ENCODE measurements at regions not wholly inside any gene's neighbourhood (a gene's known extent, or its start where the extent isn't known, plus 50 kb on each side); places are given as distances from the start of the nearest gene placed in this dataset.

DNA sequence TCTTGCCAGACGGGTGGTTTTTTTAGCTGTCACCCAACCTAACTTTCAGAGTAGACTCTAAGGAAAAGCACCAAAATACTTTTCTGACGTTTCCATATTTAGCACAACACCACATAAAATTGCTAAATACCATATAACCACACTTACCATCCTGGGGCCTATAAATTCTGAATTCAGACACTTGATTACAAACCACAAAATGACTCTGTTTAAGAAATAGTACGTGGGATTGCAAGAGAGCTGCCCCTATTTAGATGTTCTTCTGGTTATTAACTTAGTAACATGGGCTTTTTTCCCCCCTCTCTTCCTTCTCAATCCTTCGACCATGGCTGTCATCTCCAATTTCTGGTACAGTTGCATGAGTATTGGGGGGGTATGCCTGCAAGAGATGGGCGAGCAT is 287.7 kb downstream of the BMP4 start:
- Histone ChIP-seq H3K27ac (no peak overlapping the region), H3K4me1 (ENCODE audit: insufficient read depth) (no peaks in the 10 kb centered on the region), H3K9me3 (no peaks in the 10 kb centered on the region), H3K4me3 (no peak overlapping the region), H3K27me3 (no peaks in the 10 kb centered on the region), H3K36me3 (no peaks in the 10 kb centered on the region)
- intact Hi-C loops (cut with DNase I), result no loop called here
- no peak for DNase-seq
- 60 to 74% (median 64%) methylated on average over 5 of the region's 5 CpGs for WGBS, 3 donors
- TF ChIP-seq, protein P1, sequence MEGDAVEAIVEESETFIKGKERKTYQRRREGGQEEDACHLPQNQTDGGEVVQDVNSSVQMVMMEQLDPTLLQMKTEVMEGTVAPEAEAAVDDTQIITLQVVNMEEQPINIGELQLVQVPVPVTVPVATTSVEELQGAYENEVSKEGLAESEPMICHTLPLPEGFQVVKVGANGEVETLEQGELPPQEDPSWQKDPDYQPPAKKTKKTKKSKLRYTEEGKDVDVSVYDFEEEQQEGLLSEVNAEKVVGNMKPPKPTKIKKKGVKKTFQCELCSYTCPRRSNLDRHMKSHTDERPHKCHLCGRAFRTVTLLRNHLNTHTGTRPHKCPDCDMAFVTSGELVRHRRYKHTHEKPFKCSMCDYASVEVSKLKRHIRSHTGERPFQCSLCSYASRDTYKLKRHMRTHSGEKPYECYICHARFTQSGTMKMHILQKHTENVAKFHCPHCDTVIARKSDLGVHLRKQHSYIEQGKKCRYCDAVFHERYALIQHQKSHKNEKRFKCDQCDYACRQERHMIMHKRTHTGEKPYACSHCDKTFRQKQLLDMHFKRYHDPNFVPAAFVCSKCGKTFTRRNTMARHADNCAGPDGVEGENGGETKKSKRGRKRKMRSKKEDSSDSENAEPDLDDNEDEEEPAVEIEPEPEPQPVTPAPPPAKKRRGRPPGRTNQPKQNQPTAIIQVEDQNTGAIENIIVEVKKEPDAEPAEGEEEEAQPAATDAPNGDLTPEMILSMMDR (IDR thresholded peaks at IDR 0.05), result no peak
- TF ChIP-seq POLR2A (IDR thresholded peaks at IDR 0.05) (no peak), EP300 (IDR thresholded peaks at IDR 0.05) (no peak)

DNA sequence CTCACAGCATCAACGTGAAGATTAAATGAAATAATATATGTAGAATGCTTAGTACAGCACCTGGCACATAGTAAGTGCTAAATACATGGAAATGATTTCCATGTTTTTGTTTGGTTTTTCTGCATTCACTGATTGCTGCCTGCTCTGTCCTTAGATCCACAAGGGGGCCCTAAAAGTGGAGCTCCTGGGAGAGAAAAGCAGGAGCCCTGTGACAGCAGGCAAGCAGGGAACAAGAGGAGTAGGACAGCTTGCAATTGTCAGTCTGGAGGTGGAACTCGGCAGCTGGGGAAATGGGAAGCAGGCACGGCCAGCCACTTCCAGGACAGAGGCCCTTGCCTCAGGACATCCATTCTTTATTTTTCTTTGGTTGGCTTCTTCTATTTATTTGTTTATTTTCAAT is 292.9 kb downstream of the BMP4 start:
- 80 to 89% (median 86%) methylated on average over 3 of the region's 3 CpGs for WGBS, 3 donors
- intact Hi-C loops (cut with DNase I), result no loop called here

DNA sequence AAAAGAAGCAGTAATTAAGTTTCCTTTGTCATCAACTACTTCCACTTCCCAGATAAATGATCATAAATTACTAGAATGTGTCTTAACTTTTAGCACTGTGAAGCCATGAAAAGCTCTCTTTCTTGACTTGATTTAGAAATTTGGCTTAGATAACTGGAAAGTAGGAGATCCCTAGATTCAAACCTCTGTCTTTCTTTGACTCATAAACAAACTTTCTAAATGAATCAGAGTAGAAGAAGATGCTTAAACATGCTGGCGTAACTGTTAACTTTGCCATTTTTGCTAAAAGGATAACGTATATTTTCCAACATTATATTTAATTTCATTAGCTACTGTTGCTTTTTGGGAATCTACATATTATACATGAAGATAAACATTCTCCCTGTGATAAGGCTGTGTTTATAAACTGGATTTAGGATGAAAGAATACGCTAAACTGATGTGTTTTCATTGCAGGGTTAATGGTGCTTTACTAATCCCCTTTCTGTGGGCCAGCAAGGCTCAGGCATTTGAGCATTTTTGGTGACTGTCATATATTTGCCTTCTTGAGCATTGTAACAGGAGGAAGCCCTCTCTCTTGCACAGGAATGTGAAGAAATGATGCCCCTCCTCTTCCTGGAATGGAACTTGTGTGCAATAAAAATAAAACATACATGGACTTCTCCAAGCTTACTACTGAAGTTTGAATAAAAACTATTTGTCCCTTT is 301.4 kb downstream of the BMP4 start:
- TF ChIP-seq, protein P1 (IDR thresholded peaks at IDR 0.05), result no peak
- TF ChIP-seq EP300 (IDR thresholded peaks at IDR 0.05) (no peak), POLR2A (IDR thresholded peaks at IDR 0.05) (no peak)
- intact Hi-C loops (cut with DNase I), result no loop called here
- Histone ChIP-seq H3K36me3 (no peaks in the 10 kb centered on the region), H3K27me3 (no peaks in the 10 kb centered on the region), H3K27ac (no peak overlapping the region), H3K4me1 (ENCODE audit: insufficient read depth) (no peaks in the 10 kb centered on the region), H3K9me3 (no peaks in the 10 kb centered on the region), H3K4me3 (no peak overlapping the region)
- 71 to 85% (median 72%) methylated on average over 3 of the region's 3 CpGs for WGBS, 3 donors
- no peak for DNase-seq

More for the DNA sequence above, 292.9 kb downstream of the BMP4 start:
- no peaks in the 10 kb centered on the region for H3K9me3 ChIP-seq
- no peak overlapping the region for H3K27ac ChIP-seq
- no peak overlapping the region for H3K4me3 ChIP-seq
- DNase-seq, result no peak
- no peaks in the 10 kb centered on the region for H3K27me3 ChIP-seq
- TF ChIP-seq, protein P1 (IDR thresholded peaks at IDR 0.05), result no peak
- no peak for TF ChIP-seq EP300 (IDR thresholded peaks at IDR 0.05)
- no peaks in the 10 kb centered on the region for H3K4me1 ChIP-seq (ENCODE audit: insufficient read depth)
- no peaks in the 10 kb centered on the region for H3K36me3 ChIP-seq

DNA sequence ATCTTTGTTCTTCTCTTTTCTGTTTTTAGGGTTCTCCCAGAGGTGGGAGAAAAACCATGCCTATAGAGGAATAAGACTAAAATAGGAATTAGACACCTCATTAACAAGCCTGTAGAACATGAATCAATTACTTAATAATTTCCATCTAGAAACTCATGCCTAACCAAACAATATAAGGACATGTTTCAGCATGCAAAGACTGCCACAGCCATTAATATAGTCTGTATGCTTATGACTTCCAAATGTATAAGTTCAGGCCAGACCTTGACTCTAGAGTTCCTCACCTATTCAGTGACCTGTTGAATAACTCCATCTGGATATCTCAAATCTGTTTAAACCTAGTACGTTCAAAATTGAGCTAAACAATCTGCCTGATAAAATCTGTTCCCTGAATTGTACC is 304.6 kb downstream of the BMP4 start:
- 79 to 90% (median 90%) methylated on average over 1 of the region's 1 CpG for WGBS, 3 donors
- Histone ChIP-seq H3K4me1 (ENCODE audit: insufficient read depth) (no peaks in the 10 kb centered on the region), H3K9me3 (no peaks in the 10 kb centered on the region), H3K4me3 (no peak overlapping the region), H3K36me3 (no peaks in the 10 kb centered on the region), H3K27ac (no peak overlapping the region), H3K27me3 (peaks cover 2% of the 10 kb centered on the region)
- DNase-seq, result no peak
- intact Hi-C loops (cut with DNase I), result no loop called here
- TF ChIP-seq POLR2A (IDR thresholded peaks at IDR 0.05), result no peak
- TF ChIP-seq, protein P1 (IDR thresholded peaks at IDR 0.05), result no peak

Measured in ovary (tissue), 7 donors.